ENCODE measurements at regions not wholly inside any gene's neighbourhood (a gene's known extent, or its start where the extent isn't known, plus 50 kb on each side); places are given as distances from the start of the nearest gene placed in this dataset.

DNA sequence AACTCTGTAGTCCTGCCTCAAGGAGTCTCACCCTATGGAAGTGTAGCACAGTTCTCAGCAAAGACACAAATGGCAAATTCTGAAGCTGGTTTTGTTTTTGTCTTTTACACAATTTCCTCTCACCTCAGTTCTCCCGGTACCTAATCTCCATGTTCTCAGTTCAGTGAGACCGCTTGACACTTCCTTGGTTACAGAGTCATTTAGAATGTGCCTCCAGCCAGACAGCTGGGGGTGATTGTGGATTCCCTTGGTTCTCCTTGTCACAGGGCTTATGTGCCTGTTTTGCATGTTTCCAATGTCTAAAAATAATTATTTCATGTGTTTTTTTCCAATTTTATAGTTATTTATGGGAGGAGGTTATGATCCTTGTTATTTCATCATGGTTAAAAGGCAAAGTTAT lies 379.5 kb upstream of the MAP2 start:
- Histone ChIP-seq H3K4me1 (no peaks in the 10 kb centered on the region), H3K36me3 (no peaks in the 10 kb centered on the region), H3K27ac (no peak overlapping the region), H3K9me3 (no peaks in the 10 kb centered on the region), H3K27me3 (no peaks in the 10 kb centered on the region), H3K4me3 (no peak overlapping the region)
- TF ChIP-seq, protein P1, sequence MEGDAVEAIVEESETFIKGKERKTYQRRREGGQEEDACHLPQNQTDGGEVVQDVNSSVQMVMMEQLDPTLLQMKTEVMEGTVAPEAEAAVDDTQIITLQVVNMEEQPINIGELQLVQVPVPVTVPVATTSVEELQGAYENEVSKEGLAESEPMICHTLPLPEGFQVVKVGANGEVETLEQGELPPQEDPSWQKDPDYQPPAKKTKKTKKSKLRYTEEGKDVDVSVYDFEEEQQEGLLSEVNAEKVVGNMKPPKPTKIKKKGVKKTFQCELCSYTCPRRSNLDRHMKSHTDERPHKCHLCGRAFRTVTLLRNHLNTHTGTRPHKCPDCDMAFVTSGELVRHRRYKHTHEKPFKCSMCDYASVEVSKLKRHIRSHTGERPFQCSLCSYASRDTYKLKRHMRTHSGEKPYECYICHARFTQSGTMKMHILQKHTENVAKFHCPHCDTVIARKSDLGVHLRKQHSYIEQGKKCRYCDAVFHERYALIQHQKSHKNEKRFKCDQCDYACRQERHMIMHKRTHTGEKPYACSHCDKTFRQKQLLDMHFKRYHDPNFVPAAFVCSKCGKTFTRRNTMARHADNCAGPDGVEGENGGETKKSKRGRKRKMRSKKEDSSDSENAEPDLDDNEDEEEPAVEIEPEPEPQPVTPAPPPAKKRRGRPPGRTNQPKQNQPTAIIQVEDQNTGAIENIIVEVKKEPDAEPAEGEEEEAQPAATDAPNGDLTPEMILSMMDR (IDR thresholded peaks at IDR 0.05): no peak
- no peak for TF ChIP-seq POLR2A (IDR thresholded peaks at IDR 0.05)
- no peak for DNase-seq

- Histone ChIP-seq H3K4me1 (no peaks in the 10 kb centered on the region), H3K36me3 (no peaks in the 10 kb centered on the region), H3K9me3 (no peaks in the 10 kb centered on the region), H3K27me3 (no peaks in the 10 kb centered on the region), H3K4me3 (no peak overlapping the region), H3K27ac (no peak overlapping the region)
- no peak for DNase-seq
- TF ChIP-seq, protein P1 (IDR thresholded peaks at IDR 0.05): no peak
- no peak for TF ChIP-seq POLR2A (IDR thresholded peaks at IDR 0.05)
Observed at GRCh38 chr2:209046163-209046562, 377.7 kb upstream of the MAP2 start.

DNA sequence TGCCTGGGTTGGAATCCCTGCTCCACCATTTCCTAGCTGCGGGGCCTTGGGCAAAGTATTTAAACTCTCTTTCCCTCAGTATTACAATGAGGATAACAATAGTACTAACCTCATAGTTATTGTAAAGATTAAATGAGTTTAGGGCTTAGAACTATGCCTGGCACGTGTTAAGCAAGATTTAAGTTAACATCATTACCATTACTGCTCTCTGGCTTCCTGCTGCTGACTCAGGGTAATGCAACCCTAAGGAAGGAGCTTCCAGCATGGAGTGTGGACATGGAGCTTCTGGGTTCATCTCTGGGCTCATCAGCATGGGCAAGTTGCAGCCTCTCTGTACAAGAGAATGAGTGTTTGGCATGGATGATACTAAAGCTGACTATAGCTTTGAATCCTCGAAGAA lies 374.2 kb upstream of the MAP2 start:
- no peaks in the 10 kb centered on the region for H3K4me1 ChIP-seq
- no peaks in the 10 kb centered on the region for H3K36me3 ChIP-seq
- no peak overlapping the region for H3K4me3 ChIP-seq
- DNase-seq: no peak
- TF ChIP-seq, protein P1 (IDR thresholded peaks at IDR 0.05): no peak
- no peak for TF ChIP-seq POLR2A (IDR thresholded peaks at IDR 0.05)
- H3K27me3 ChIP-seq: no peaks in the 10 kb centered on the region
- H3K27ac ChIP-seq: no peak overlapping the region
- H3K9me3 ChIP-seq: no peaks in the 10 kb centered on the region

DNA sequence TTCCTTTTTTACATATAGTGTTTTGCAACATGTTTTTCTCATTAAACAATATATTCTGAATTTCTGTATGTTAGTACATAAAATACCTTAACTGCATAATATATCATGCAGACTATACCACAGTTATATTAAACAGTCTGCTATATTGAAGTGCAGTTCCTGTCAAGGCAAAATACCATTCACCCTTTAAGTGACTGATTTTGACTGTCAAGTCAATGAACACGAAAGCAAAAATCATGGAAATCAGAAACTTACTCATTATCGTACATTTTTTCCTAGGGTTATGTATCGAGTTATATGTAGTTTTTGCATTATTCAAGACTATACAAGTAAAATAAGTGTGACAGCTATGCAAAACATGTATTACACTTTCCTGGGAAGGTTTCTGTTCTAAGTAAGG lies 361.6 kb upstream of the MAP2 start:
- Histone ChIP-seq H3K9me3 (no peaks in the 10 kb centered on the region), H3K4me3 (no peak overlapping the region), H3K27me3 (no peaks in the 10 kb centered on the region), H3K36me3 (no peaks in the 10 kb centered on the region), H3K27ac (no peak overlapping the region), H3K4me1 (no peaks in the 10 kb centered on the region)
- DNase-seq: no peak
- TF ChIP-seq, protein P1 (IDR thresholded peaks at IDR 0.05): no peak
- TF ChIP-seq POLR2A (IDR thresholded peaks at IDR 0.05): no peak

GRCh38 chr2:209070262-209070661 lies 353.6 kb upstream of the MAP2 start:
- H3K27ac ChIP-seq: no peak overlapping the region
- no peaks in the 10 kb centered on the region for H3K27me3 ChIP-seq
- TF ChIP-seq POLR2A (IDR thresholded peaks at IDR 0.05): no peak
- TF ChIP-seq, protein P1 (IDR thresholded peaks at IDR 0.05): no peak
- H3K9me3 ChIP-seq: peaks cover 0 to 4% (median 0%) of the 10 kb centered on the region in 4 donors
- H3K4me3 ChIP-seq: no peak overlapping the region
- no peaks in the 10 kb centered on the region for H3K36me3 ChIP-seq
- no peaks in the 10 kb centered on the region for H3K4me1 ChIP-seq
- DNase-seq: no peak

DNA sequence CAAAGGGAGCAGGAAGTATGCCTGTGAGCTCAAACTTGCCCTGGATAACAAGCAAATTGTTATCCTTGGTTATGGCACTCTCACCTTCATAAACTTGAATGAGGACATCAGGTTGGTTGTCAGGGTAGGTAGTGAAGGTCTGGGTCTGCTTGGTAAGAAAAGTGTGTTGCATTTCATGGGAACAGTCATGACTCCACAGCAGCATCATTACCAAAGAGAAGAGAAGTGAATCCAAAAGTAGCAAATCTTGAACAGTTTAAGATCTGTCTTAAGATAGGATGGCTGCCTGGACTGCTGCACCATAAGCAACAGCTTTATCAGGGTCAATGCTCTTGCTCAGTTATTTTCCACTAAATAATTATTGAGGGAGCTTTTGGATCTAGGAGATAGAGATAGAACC lies 350.7 kb upstream of the MAP2 start:
- Histone ChIP-seq H3K36me3 (no peaks in the 10 kb centered on the region), H3K4me3 (no peak overlapping the region), H3K27me3 (no peaks in the 10 kb centered on the region), H3K9me3 (peaks cover 0 to 4% (median 0%) of the 10 kb centered on the region in 4 donors), H3K4me1 (no peaks in the 10 kb centered on the region), H3K27ac (no peak overlapping the region)
- TF ChIP-seq, protein P1 (IDR thresholded peaks at IDR 0.05): no peak
- no peak for TF ChIP-seq POLR2A (IDR thresholded peaks at IDR 0.05)
- no peak for DNase-seq

Data from Peyer's patch (tissue), 4 donors.